ENCODE measurements at regions not wholly inside any gene's neighbourhood (a gene's known extent, or its start where the extent isn't known, plus 50 kb on each side); places are given as distances from the start of the nearest gene placed in this dataset.

DNA sequence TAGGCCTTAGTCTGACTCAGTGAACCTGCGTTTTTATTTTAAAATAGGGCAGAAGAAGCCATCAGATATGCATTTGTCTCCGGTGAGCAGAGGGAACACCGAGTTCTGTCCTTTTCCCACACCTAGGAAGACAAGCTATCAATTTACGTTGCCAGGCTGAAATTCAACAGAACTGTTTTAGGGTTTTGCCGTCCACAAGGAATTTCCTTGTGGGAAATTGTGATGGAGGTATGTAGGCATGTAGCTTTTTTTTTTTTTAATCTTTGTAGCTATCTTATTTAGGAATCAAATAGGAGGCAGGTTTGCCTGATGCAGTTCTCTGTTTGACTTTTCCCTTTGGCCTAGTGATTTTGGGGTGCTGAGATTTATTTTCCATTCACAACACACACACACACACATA is 62.0 kb upstream of the ASAP2 start:
- DNase-seq = no peak
- intact Hi-C loops (cut with DNase I, micrococcal nuclease) = loop anchor here in 1 of 2 donors (5.0 kb wide), 1 partner anchor 188 kb away; no protein-coding TSS in a partner anchor
- H3K36me3 ChIP-seq (ENCODE audit: low read depth) = no peaks in the 10 kb centered on the region
- H3K4me3 ChIP-seq = no peak overlapping the region
- H3K4me1 ChIP-seq (ENCODE audit: low read depth) = peaks cover 5% of the 10 kb centered on the region
- no peak for ATAC-seq
- no peak for TF ChIP-seq CTCF (IDR thresholded peaks at IDR 0.05)
- no peaks in the 10 kb centered on the region for H3K9me3 ChIP-seq

- H3K4me1 ChIP-seq (ENCODE audit: low read depth) = peaks cover 5% of the 10 kb centered on the region
- intact Hi-C loops (cut with DNase I, micrococcal nuclease) = loop anchor here in 1 of 2 donors (5.0 kb wide), 1 partner anchor 188 kb away; no protein-coding TSS in a partner anchor
- ATAC-seq = no peak
- no peaks in the 10 kb centered on the region for H3K36me3 ChIP-seq (ENCODE audit: low read depth)
- TF ChIP-seq CTCF (IDR thresholded peaks at IDR 0.05) = no peak
- no peak for DNase-seq
- no peak overlapping the region for H3K4me3 ChIP-seq
- no peaks in the 10 kb centered on the region for H3K9me3 ChIP-seq
Observed at GRCh38 chr2:9144046-9144445, 62.6 kb upstream of the ASAP2 start.

GRCh38 chr2:9143264-9143815 is 63.3 kb upstream of the ASAP2 start:
- ATAC-seq = no peak
- Histone ChIP-seq H3K4me3 (no peak overlapping the region), H3K36me3 (ENCODE audit: low read depth) (no peaks in the 10 kb centered on the region), H3K9me3 (no peaks in the 10 kb centered on the region), H3K4me1 (ENCODE audit: low read depth) (peaks cover 5% of the 10 kb centered on the region)
- no peak for DNase-seq
- intact Hi-C loops (cut with DNase I, micrococcal nuclease) = loop anchor here in 1 of 2 donors (5.0 kb wide), 1 partner anchor 189 kb away; no protein-coding TSS in a partner anchor
- TF ChIP-seq CTCF (IDR thresholded peaks at IDR 0.05) = no peak

DNA sequence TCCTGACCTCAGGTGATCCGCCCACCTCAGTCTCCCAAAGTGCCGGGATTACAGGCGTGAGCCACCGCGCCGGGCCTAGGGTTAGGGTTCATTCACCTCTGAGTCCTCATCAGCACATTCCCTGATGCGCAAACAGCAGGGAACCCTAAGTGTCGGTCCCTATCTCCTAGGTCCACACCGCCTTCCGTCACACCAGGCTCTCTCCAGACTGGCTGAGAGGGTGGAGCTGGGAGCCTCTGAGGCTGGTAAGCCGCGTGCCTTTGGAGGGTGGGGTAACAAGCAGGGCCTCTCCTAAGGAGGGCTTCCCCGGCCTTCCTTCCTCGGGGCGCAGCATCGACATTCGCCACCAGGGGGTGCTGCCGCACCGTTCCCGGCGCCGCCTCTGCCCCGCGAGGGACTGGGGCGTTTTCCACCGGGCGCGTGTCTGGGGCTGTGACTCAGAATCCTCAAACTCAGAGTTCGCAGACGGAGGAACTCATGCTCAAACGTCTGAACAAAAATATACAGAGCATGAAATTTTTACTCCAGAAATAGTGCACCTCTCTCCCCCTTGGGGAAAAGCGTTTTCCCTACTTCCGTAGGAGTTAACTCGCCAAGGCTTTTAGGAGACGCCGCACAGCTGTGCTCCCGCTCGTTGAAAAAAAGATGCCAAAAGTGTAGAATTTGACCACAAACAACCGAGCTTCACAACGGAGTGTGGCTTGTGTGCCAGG is 63.9 kb upstream of the ASAP2 start:
- no peak overlapping the region for H3K4me3 ChIP-seq
- intact Hi-C loops (cut with DNase I, micrococcal nuclease) = loop anchor here in 1 of 2 donors (5.0 kb wide), 1 partner anchor 190 kb away; no protein-coding TSS in a partner anchor
- no peaks in the 10 kb centered on the region for H3K9me3 ChIP-seq
- peaks cover 10% of the 10 kb centered on the region for H3K4me1 ChIP-seq (ENCODE audit: low read depth)
- peak; percentile 95 for ATAC-seq
- TF ChIP-seq CTCF (IDR thresholded peaks at IDR 0.05) = peak; percentile 95
- DNase-seq = peak; percentile 88 to 95 (median 90)
- no peaks in the 10 kb centered on the region for H3K36me3 ChIP-seq (ENCODE audit: low read depth)

GRCh38 chr2:9141706-9142460 is 64.7 kb upstream of the ASAP2 start:
- ATAC-seq = no peak
- DNase-seq = no peak
- no peak for TF ChIP-seq CTCF (IDR thresholded peaks at IDR 0.05)
- Histone ChIP-seq H3K4me1 (ENCODE audit: low read depth) (peaks cover 16% of the 10 kb centered on the region), H3K4me3 (no peak overlapping the region), H3K36me3 (ENCODE audit: low read depth) (no peaks in the 10 kb centered on the region), H3K9me3 (no peaks in the 10 kb centered on the region)
- intact Hi-C loops (cut with DNase I, micrococcal nuclease) = loop anchor here in 1 of 2 donors (5.0 kb wide), 1 partner anchor 190 kb away; no protein-coding TSS in a partner anchor
